Endodermal cell (in vitro differentiated cells): ENCODE measurements at regions not wholly inside any gene's neighbourhood (a gene's known extent, or its start where the extent isn't known, plus 50 kb on each side); places are given as distances from the start of the nearest gene placed in this dataset.

ENCODE experiments used
- DNase-seq: peaks from one replicate; pipeline ENCODE4 v3.0.0-alpha.2; 2017
- H3K27ac ChIP-seq: 2 replicates; pipeline ENCODE4 v1.5.1; 2013; ENCODE audit warnings: mild to moderate bottlenecking, low read depth, low read length, moderate library complexity
- H3K27me3 ChIP-seq: 2 replicates; pipeline ENCODE4 v1.6.1; 2013; ENCODE audit warnings: mild to moderate bottlenecking, low read length, moderate library complexity; ENCODE audit not compliant: insufficient read depth, control insufficient read depth, poor library complexity, severe bottlenecking
- H3K36me3 ChIP-seq: 2 replicates; pipeline ENCODE4 v1.7.0; 2013; ENCODE audit warnings: mild to moderate bottlenecking, low read length, moderate library complexity; ENCODE audit not compliant: control insufficient read depth, insufficient read depth
- H3K4me1 ChIP-seq: one replicate; pipeline ENCODE4 v1.7.0; 2013; ENCODE audit warnings: low read length; ENCODE audit not compliant: control insufficient read depth, insufficient read depth
- H3K4me3 ChIP-seq: 2 replicates; pipeline ENCODE4 v1.5.1; 2013; ENCODE audit warnings: mild to moderate bottlenecking, low read length, moderate library complexity
- H3K9ac ChIP-seq: 2 replicates; pipeline ENCODE4 v1.6.1; 2013; ENCODE audit warnings: mild to moderate bottlenecking, low read length, moderate library complexity; ENCODE audit not compliant: poor library complexity, severe bottlenecking; ENCODE audit errors: extremely low read depth
- H3K9me3 ChIP-seq: 2 replicates; pipeline ENCODE4 v1.6.1; 2013; ENCODE audit warnings: mild to moderate bottlenecking, low read length, moderate library complexity; ENCODE audit not compliant: control insufficient read depth
- H3K27ac Mint-ChIP-seq: 2 replicates; pipeline ENCODE4 v1.8.0; 2020; ENCODE audit warnings: mixed read lengths
- H3K27me3 Mint-ChIP-seq: 2 replicates; pipeline ENCODE4 v1.8.0; 2021; ENCODE audit warnings: mild to moderate bottlenecking, mixed read lengths; ENCODE audit not compliant: insufficient read depth
- H3K36me3 Mint-ChIP-seq: 2 replicates; pipeline ENCODE4 v1.8.0; 2020; ENCODE audit warnings: low read depth, mixed read lengths
- H3K4me1 Mint-ChIP-seq: 2 replicates; pipeline ENCODE4 v1.8.0; 2020; ENCODE audit warnings: mixed read lengths
- H3K4me3 Mint-ChIP-seq: 2 replicates; pipeline ENCODE4 v1.8.0; 2020; ENCODE audit warnings: mild to moderate bottlenecking, moderate library complexity, mixed read lengths
- H3K9me3 Mint-ChIP-seq: 2 replicates; pipeline ENCODE4 v1.8.0; 2020; ENCODE audit warnings: mild to moderate bottlenecking, mixed read lengths
- WGBS, 2 experiments: methylation state at CpG; one replicate each; pipeline versions ENCODE4 v1.1.5 to v1.1.7; 2013; ENCODE audit warnings: missing lambda C conversion rate in 2 of 2, mixed read lengths in 1 of 2; ENCODE audit not compliant: insufficient coverage in 1 of 2, insufficient read length in 1 of 2; 5-methylcytosine and 5-hydroxymethylcytosine counted together
- TF ChIP-seq, protein P1 (sequence below): fragments of 200-600 bp; sonication (generic); conservative IDR thresholded peaks from 2 replicates; pipeline ENCODE4 v1.5.0; 2021; ENCODE audit warnings: antibody characterized with exemption, mild to moderate bottlenecking

DNA sequence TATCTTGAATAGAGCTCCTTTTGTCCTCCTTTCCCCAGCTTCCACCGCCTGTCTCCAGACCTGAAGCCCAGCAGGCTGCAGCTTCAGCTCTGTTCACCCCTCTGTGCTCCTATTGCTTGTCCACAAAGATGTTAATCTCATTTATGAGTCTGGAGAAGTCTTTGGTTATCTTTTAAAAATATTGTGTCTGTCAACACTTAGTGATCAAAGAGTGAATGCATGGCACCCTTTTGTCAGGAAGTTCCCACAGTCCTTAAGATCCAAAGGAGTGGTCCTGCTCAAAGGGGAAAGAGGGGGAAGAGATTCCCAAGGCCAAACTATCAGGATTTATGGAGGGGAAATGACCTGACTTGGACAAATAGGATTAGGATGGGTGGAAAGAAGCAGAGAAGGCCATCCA is 118.9 kb downstream of the ACAA2 start:
- H3K27me3 ChIP-seq = no peaks in the 10 kb centered on the region
- TF ChIP-seq, protein P1, sequence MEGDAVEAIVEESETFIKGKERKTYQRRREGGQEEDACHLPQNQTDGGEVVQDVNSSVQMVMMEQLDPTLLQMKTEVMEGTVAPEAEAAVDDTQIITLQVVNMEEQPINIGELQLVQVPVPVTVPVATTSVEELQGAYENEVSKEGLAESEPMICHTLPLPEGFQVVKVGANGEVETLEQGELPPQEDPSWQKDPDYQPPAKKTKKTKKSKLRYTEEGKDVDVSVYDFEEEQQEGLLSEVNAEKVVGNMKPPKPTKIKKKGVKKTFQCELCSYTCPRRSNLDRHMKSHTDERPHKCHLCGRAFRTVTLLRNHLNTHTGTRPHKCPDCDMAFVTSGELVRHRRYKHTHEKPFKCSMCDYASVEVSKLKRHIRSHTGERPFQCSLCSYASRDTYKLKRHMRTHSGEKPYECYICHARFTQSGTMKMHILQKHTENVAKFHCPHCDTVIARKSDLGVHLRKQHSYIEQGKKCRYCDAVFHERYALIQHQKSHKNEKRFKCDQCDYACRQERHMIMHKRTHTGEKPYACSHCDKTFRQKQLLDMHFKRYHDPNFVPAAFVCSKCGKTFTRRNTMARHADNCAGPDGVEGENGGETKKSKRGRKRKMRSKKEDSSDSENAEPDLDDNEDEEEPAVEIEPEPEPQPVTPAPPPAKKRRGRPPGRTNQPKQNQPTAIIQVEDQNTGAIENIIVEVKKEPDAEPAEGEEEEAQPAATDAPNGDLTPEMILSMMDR = no peak
- H3K9me3 ChIP-seq = no peaks in the 10 kb centered on the region
- no peaks in the 10 kb centered on the region for H3K36me3 ChIP-seq
- peak; percentile 49 for DNase-seq
- peaks cover 37% of the 10 kb centered on the region for H3K4me1 Mint-ChIP-seq
- H3K36me3 Mint-ChIP-seq = no peaks in the 10 kb centered on the region
- H3K4me3 ChIP-seq = no peak overlapping the region
- H3K27me3 Mint-ChIP-seq = no peaks in the 10 kb centered on the region
- no peak overlapping the region for H3K4me3 Mint-ChIP-seq
- peaks cover 7% of the 10 kb centered on the region for H3K4me1 ChIP-seq
- H3K9me3 Mint-ChIP-seq = no peaks in the 10 kb centered on the region
- H3K27ac ChIP-seq = no peak overlapping the region
- H3K27ac Mint-ChIP-seq = no peak overlapping the region
- 86% methylated on average over 1 of the region's 1 CpG; no CpG with 5 or more reads in 1 of the 2 experiments for WGBS, 2 experiments
- H3K9ac ChIP-seq = no peak overlapping the region

DNA sequence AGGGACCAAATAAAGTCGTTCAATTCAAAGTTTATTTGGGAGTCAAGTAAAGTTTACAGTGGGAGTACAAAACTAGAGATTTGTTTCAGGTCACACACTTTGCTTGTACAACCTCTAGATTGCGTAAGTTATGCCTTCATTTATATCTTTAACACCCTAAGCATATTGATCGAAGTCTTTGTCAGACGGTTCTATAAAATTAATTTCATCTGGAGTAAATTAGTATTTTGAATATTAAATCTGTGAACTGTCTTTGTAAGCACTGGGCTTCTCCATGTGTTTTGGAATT is 119.7 kb downstream of the ACAA2 start:
- WGBS, 2 experiments = 85 to 100% methylated on average over 1 to 4 of the region's 4 CpGs
- Histone ChIP-seq H3K36me3 (no peaks in the 10 kb centered on the region), H3K4me1 (peaks cover 7% of the 10 kb centered on the region), H3K27me3 (no peaks in the 10 kb centered on the region), H3K27ac (no peak overlapping the region), H3K9me3 (no peaks in the 10 kb centered on the region), H3K4me3 (no peak overlapping the region), H3K9ac (no peak overlapping the region)
- no peaks in the 10 kb centered on the region for H3K27me3 Mint-ChIP-seq
- H3K36me3 Mint-ChIP-seq = no peaks in the 10 kb centered on the region
- no peak overlapping the region for H3K4me3 Mint-ChIP-seq
- no peaks in the 10 kb centered on the region for H3K9me3 Mint-ChIP-seq
- TF ChIP-seq, protein P1 = no peak
- DNase-seq = no peak
- H3K27ac Mint-ChIP-seq = no peak overlapping the region
- peaks cover 37% of the 10 kb centered on the region for H3K4me1 Mint-ChIP-seq

DNA sequence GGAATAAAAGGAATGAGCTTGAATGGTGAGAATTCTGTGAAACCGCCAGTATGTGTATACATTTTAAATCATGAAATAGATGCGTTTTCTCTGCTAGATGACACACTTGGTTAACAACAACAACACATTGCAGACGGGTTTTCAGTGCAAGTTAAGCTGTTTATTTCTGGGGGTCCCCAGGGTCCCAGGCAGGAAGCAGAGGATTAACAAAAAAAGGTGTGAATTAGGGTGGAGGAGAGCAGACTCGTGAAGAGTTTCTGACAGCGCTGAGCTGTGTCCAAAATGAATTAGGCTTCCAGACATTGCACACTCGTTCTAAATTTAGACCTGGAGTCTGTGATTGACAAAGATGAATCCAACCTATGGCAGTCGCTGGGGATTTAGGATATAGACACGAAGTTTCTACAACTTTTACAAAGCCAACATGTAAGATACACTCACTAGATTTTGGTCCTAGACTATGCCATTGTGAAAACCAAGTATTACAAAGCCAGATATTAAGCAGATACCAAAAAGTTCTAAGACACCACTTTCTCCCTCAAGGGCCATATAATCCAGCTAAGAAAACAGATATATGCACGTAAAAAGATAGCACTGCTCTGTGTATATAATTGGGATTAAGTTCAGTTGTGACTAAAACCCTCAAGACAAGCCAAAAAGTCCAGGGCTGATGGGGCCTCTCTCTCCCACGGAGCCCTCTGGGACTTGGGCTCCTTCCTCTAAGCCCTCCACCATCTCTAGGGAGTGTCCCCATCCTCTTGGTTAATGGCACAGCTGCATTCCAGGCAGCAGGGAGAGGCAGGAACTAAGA is 120.2 kb downstream of the ACAA2 start:
- Histone ChIP-seq H3K9ac (no peak overlapping the region), H3K4me1 (peaks cover 7% of the 10 kb centered on the region), H3K36me3 (no peaks in the 10 kb centered on the region), H3K4me3 (no peak overlapping the region), H3K9me3 (no peaks in the 10 kb centered on the region), H3K27ac (no peak overlapping the region), H3K27me3 (no peaks in the 10 kb centered on the region)
- Mint-ChIP-seq H3K9me3 (no peaks in the 10 kb centered on the region), H3K4me3 (no peak overlapping the region), H3K4me1 (peaks cover 37% of the 10 kb centered on the region), H3K27ac (no peak overlapping the region), H3K36me3 (no peaks in the 10 kb centered on the region), H3K27me3 (no peaks in the 10 kb centered on the region)
- WGBS, 2 experiments = 88% methylated on average over 8 to 10 of the region's 10 CpGs
- DNase-seq = no peak
- TF ChIP-seq, protein P1 = no peak
